ENCODE measurements at regions not wholly inside any gene's neighbourhood (a gene's known extent, or its start where the extent isn't known, plus 50 kb on each side); places are given as distances from the start of the nearest gene placed in this dataset.

- peaks cover 3% of the 10 kb centered on the region for H3K36me3 Mint-ChIP-seq (ENCODE audit: low read depth)
- H3K27ac Mint-ChIP-seq (ENCODE audit: unreplicated experiment): no peak overlapping the region
- no peak overlapping the region for H3K4me3 Mint-ChIP-seq
- peaks cover 3% of the 10 kb centered on the region for H3K9me3 Mint-ChIP-seq
- no peak for DNase-seq (ENCODE audit: low read depth, low spot score)
- no peaks in the 10 kb centered on the region for H3K4me1 Mint-ChIP-seq
- no peak for TF ChIP-seq CTCF (conservative IDR thresholded peaks at IDR 0.05)
- H3K27me3 Mint-ChIP-seq (ENCODE audit: low read depth): no peaks in the 10 kb centered on the region
Observed at GRCh38 chr11:33463059-33463458, 205.9 kb downstream of the HIPK3 start.

GRCh38 chr11:33461369-33462125, 204.4 kb downstream of the HIPK3 start:
- no peaks in the 10 kb centered on the region for H3K27me3 Mint-ChIP-seq (ENCODE audit: low read depth)
- H3K4me1 Mint-ChIP-seq: no peaks in the 10 kb centered on the region
- H3K27ac Mint-ChIP-seq (ENCODE audit: unreplicated experiment): no peak overlapping the region
- no peak overlapping the region for H3K4me3 Mint-ChIP-seq
- no peak for DNase-seq (ENCODE audit: low read depth, low spot score)
- H3K9me3 Mint-ChIP-seq: peaks cover 3% of the 10 kb centered on the region
- H3K36me3 Mint-ChIP-seq (ENCODE audit: low read depth): peaks cover 3% of the 10 kb centered on the region
- TF ChIP-seq CTCF (conservative IDR thresholded peaks at IDR 0.05): no peak

- TF ChIP-seq CTCF (conservative IDR thresholded peaks at IDR 0.05): no peak
- Mint-ChIP-seq H3K9me3 (no peaks in the 10 kb centered on the region), H3K27me3 (ENCODE audit: low read depth) (no peaks in the 10 kb centered on the region), H3K36me3 (ENCODE audit: low read depth) (no peaks in the 10 kb centered on the region), H3K4me3 (no peak overlapping the region), H3K27ac (ENCODE audit: unreplicated experiment) (no peak overlapping the region), H3K4me1 (no peaks in the 10 kb centered on the region)
- no peak for DNase-seq (ENCODE audit: low read depth, low spot score)
Observed at GRCh38 chr11:33457948-33458347, 200.8 kb downstream of the HIPK3 start.

- H3K9me3 Mint-ChIP-seq: no peaks in the 10 kb centered on the region
- no peak overlapping the region for H3K4me3 Mint-ChIP-seq
- TF ChIP-seq CTCF (conservative IDR thresholded peaks at IDR 0.05): no peak
- no peak for DNase-seq (ENCODE audit: low read depth, low spot score)
- H3K4me1 Mint-ChIP-seq: no peaks in the 10 kb centered on the region
- no peaks in the 10 kb centered on the region for H3K36me3 Mint-ChIP-seq (ENCODE audit: low read depth)
- H3K27ac Mint-ChIP-seq (ENCODE audit: unreplicated experiment): no peak overlapping the region
- H3K27me3 Mint-ChIP-seq (ENCODE audit: low read depth): no peaks in the 10 kb centered on the region
Observed at GRCh38 chr11:33455867-33456463, 198.8 kb downstream of the HIPK3 start.

- Mint-ChIP-seq H3K9me3 (no peaks in the 10 kb centered on the region), H3K4me3 (no peak overlapping the region), H3K27ac (ENCODE audit: unreplicated experiment) (no peak overlapping the region), H3K36me3 (ENCODE audit: low read depth) (no peaks in the 10 kb centered on the region), H3K4me1 (no peaks in the 10 kb centered on the region), H3K27me3 (ENCODE audit: low read depth) (no peaks in the 10 kb centered on the region)
- no peak for TF ChIP-seq CTCF (conservative IDR thresholded peaks at IDR 0.05)
- DNase-seq (ENCODE audit: low read depth, low spot score): no peak
Observed at GRCh38 chr11:33454264-33454663, 197.1 kb downstream of the HIPK3 start.

Data from neural crest cell (in vitro differentiated cells).